ENCODE measurements at regions not wholly inside any gene's neighbourhood (a gene's known extent, or its start where the extent isn't known, plus 50 kb on each side); places are given as distances from the start of the nearest gene placed in this dataset.

GRCh38 chr16:59478838-59479237 lies 744.7 kb upstream of the GOT2 start:
- H3K4me1 ChIP-seq, result no peaks in the 10 kb centered on the region
- TF ChIP-seq CTCF (IDR thresholded peaks at IDR 0.05), result no peak
- TF ChIP-seq EP300 (IDR thresholded peaks at IDR 0.05), result no peak
- TF ChIP-seq POLR2AphosphoS5 (IDR thresholded peaks at IDR 0.05), result no peak
- no peak for TF ChIP-seq POLR2A (IDR thresholded peaks at IDR 0.05; ENCODE audit: low read depth)
- H3K36me3 ChIP-seq, result no peaks in the 10 kb centered on the region
- WGBS, result 64% methylated on average over 3 of the region's 3 CpGs
- H3K27me3 ChIP-seq, result no peaks in the 10 kb centered on the region
- H3K9me3 ChIP-seq, result peaks cover 0 to 7% (median 0%) of the 10 kb centered on the region in 4 donors
- intact Hi-C loops (cut with DNase I), result no loop called here
- no peak overlapping the region for H3K4me3 ChIP-seq
- DNase-seq (ENCODE audit: extremely low spot score), result no peak
- H3K27ac ChIP-seq (replicated peaks in 1 of 4), result no peak overlapping the region

- intact Hi-C loops (cut with DNase I), result no loop called here
- Histone ChIP-seq H3K4me1 (no peaks in the 10 kb centered on the region), H3K27ac (replicated peaks in 1 of 4) (no peak overlapping the region), H3K36me3 (no peaks in the 10 kb centered on the region), H3K4me3 (no peak overlapping the region), H3K9me3 (peaks cover 0 to 7% (median 0%) of the 10 kb centered on the region in 4 donors), H3K27me3 (no peaks in the 10 kb centered on the region)
- WGBS, result 66% methylated on average over 2 of the region's 2 CpGs
- no peak for DNase-seq (ENCODE audit: extremely low spot score)
- TF ChIP-seq EP300 (IDR thresholded peaks at IDR 0.05) (no peak), POLR2AphosphoS5 (IDR thresholded peaks at IDR 0.05) (no peak), POLR2A (IDR thresholded peaks at IDR 0.05; ENCODE audit: low read depth) (no peak), CTCF (IDR thresholded peaks at IDR 0.05) (no peak)
Measured at GRCh38 chr16:59470556-59470955, 736.4 kb upstream of the GOT2 start.

- no peaks in the 10 kb centered on the region for H3K36me3 ChIP-seq
- H3K9me3 ChIP-seq, result peaks cover 0 to 1% (median 0%) of the 10 kb centered on the region in 4 donors
- TF ChIP-seq POLR2AphosphoS5 (IDR thresholded peaks at IDR 0.05), result no peak
- TF ChIP-seq POLR2A (IDR thresholded peaks at IDR 0.05; ENCODE audit: low read depth), result no peak
- TF ChIP-seq EP300 (IDR thresholded peaks at IDR 0.05), result no peak
- no peak for TF ChIP-seq CTCF (IDR thresholded peaks at IDR 0.05)
- H3K27me3 ChIP-seq, result no peaks in the 10 kb centered on the region
- 81% methylated on average over 1 of the region's 1 CpG for WGBS
- intact Hi-C loops (cut with DNase I), result no loop called here
- H3K27ac ChIP-seq (replicated peaks in 1 of 4), result no peak overlapping the region
- H3K4me1 ChIP-seq, result no peaks in the 10 kb centered on the region
- DNase-seq (ENCODE audit: extremely low spot score), result no peak
- H3K4me3 ChIP-seq, result no peak overlapping the region
Measured at GRCh38 chr16:59469266-59469665, 735.1 kb upstream of the GOT2 start.

GRCh38 chr16:59463776-59464175 lies 729.7 kb upstream of the GOT2 start:
- Histone ChIP-seq H3K27ac (replicated peaks in 1 of 4) (no peak overlapping the region), H3K4me3 (no peak overlapping the region), H3K36me3 (no peaks in the 10 kb centered on the region), H3K9me3 (no peaks in the 10 kb centered on the region), H3K4me1 (no peaks in the 10 kb centered on the region), H3K27me3 (no peaks in the 10 kb centered on the region)
- no peak for DNase-seq (ENCODE audit: extremely low spot score)
- intact Hi-C loops (cut with DNase I), result no loop called here
- TF ChIP-seq POLR2AphosphoS5 (IDR thresholded peaks at IDR 0.05) (no peak), POLR2A (IDR thresholded peaks at IDR 0.05; ENCODE audit: low read depth) (no peak), EP300 (IDR thresholded peaks at IDR 0.05) (no peak), CTCF (IDR thresholded peaks at IDR 0.05) (no peak)

- WGBS, result 91% methylated on average over 5 of the region's 5 CpGs
- no peak for DNase-seq (ENCODE audit: extremely low spot score)
- Histone ChIP-seq H3K36me3 (no peaks in the 10 kb centered on the region), H3K27ac (replicated peaks in 1 of 4) (no peak overlapping the region), H3K9me3 (no peaks in the 10 kb centered on the region), H3K27me3 (no peaks in the 10 kb centered on the region), H3K4me1 (no peaks in the 10 kb centered on the region), H3K4me3 (no peak overlapping the region)
- TF ChIP-seq CTCF (IDR thresholded peaks at IDR 0.05), result no peak
- TF ChIP-seq EP300 (IDR thresholded peaks at IDR 0.05), result no peak
- TF ChIP-seq POLR2A (IDR thresholded peaks at IDR 0.05; ENCODE audit: low read depth), result no peak
- TF ChIP-seq POLR2AphosphoS5 (IDR thresholded peaks at IDR 0.05), result no peak
- intact Hi-C loops (cut with DNase I), result no loop called here
Measured at GRCh38 chr16:59459806-59460205, 725.7 kb upstream of the GOT2 start.
